BJ (cell line): ENCODE measurements at regions not wholly inside any gene's neighbourhood (a gene's known extent, or its start where the extent isn't known, plus 50 kb on each side); places are given as distances from the start of the nearest gene placed in this dataset.
A peak's percentile ranks its signal among the peaks of the same experiment; 100 is the strongest.

Source experiments
- CTCF ChIA-PET: fragments of 350-600 bp; formaldehyde crosslinking; extraction: SDS; loops from one replicate; lab custom pipeline; 2021; ENCODE audit warnings: antibody characterized with exemption, inconsistent platforms; lab: Yijun Ruan, JAX
- POLR2A ChIA-PET: fragments of 300-600 bp; sonication (Branson Sonifier 250); formaldehyde crosslinking; extraction: SDS; loops from one replicate; lab custom pipeline; 2021; ENCODE audit warnings: antibody characterized with exemption; lab: Charles Lee
- DNase-seq: peaks from one replicate; pipeline ENCODE4 v3.0.0-alpha.2; 2011; ENCODE audit warnings: low read depth
- H3K27me3 ChIP-seq: 2 replicates; pipeline ENCODE4 v1.6.0; 2011; ENCODE audit warnings: low read length; ENCODE audit not compliant: control insufficient read depth, insufficient read depth
- H3K36me3 ChIP-seq: 2 replicates; pipeline ENCODE4 v1.5.1; 2011; ENCODE audit warnings: low read length; ENCODE audit not compliant: control insufficient read depth, insufficient read depth
- H3K4me3 ChIP-seq: 2 replicates; pipeline ENCODE4 v1.5.1; 2011; ENCODE audit warnings: low read depth, mild to moderate bottlenecking, control low read depth, low read length
- CTCF ChIP-seq: IDR thresholded peaks from 2 replicates; pipeline ENCODE4 v1.5.1; 2011; ENCODE audit warnings: low read depth, mild to moderate bottlenecking, control low read depth, inconsistent platforms, low read length, moderate library complexity; ENCODE audit not compliant: insufficient read depth

- CTCF ChIA-PET, result interaction anchor here (0.7 to 1.3 kb wide), 5 partner anchors 9 to 725 kb away, joined by 3 to 4 read pairs (median 3); no protein-coding TSS in a partner anchor
- POLR2A ChIA-PET, result no interaction called here
- no peaks in the 10 kb centered on the region for H3K36me3 ChIP-seq
These were observed 244.2 kb upstream of the PIK3R1 start for GRCh38 chr5:67971223-67971830.

GRCh38 chr5:67969631-67970030 lies 245.9 kb upstream of the PIK3R1 start:
- DNase-seq, result no peak
- CTCF ChIA-PET, result no interaction called here
- H3K36me3 ChIP-seq, result no peaks in the 10 kb centered on the region
- POLR2A ChIA-PET, result no interaction called here
- no peaks in the 10 kb centered on the region; the same call in 1 of the 2 replicates for H3K27me3 ChIP-seq
- no peak for TF ChIP-seq CTCF
- no peak overlapping the region for H3K4me3 ChIP-seq

More at GRCh38 chr5:67971223-67971830, 244.2 kb upstream of the PIK3R1 start:
- DNase-seq, result peak; percentile 44
- no peak for TF ChIP-seq CTCF
- H3K4me3 ChIP-seq, result no peak overlapping the region
- H3K27me3 ChIP-seq, result no peaks in the 10 kb centered on the region

GRCh38 chr5:67969176-67969575 lies 246.4 kb upstream of the PIK3R1 start:
- H3K36me3 ChIP-seq, result no peaks in the 10 kb centered on the region
- TF ChIP-seq CTCF, result no peak
- ChIA-PET POLR2A (no interaction called here), CTCF (no interaction called here)
- no peak overlapping the region for H3K4me3 ChIP-seq
- no peak for DNase-seq
- no peaks in the 10 kb centered on the region; the same call in 1 of the 2 replicates for H3K27me3 ChIP-seq

- ChIA-PET CTCF (interaction anchor here (1.0 kb wide), 1 partner anchor 12 kb away, joined by 3 read pairs; no protein-coding TSS in a partner anchor), POLR2A (no interaction called here)
- no peak for DNase-seq
- no peak for TF ChIP-seq CTCF
- H3K36me3 ChIP-seq, result no peaks in the 10 kb centered on the region
- no peaks in the 10 kb centered on the region; the same call in 1 of the 2 replicates for H3K27me3 ChIP-seq
- no peak overlapping the region for H3K4me3 ChIP-seq
These were observed 248.8 kb upstream of the PIK3R1 start for GRCh38 chr5:67966712-67967111.

GRCh38 chr5:67964619-67965018 lies 250.9 kb upstream of the PIK3R1 start:
- no peak overlapping the region for H3K4me3 ChIP-seq
- no peak for TF ChIP-seq CTCF
- H3K27me3 ChIP-seq, result no peaks in the 10 kb centered on the region; the same call in 1 of the 2 replicates
- ChIA-PET CTCF (interaction anchor here (1.1 kb wide), 1 partner anchor 14 kb away, joined by 3 read pairs; no protein-coding TSS in a partner anchor), POLR2A (no interaction called here)
- no peak for DNase-seq
- H3K36me3 ChIP-seq, result no peaks in the 10 kb centered on the region
